ENCODE measurements at regions not wholly inside any gene's neighbourhood (a gene's known extent, or its start where the extent isn't known, plus 50 kb on each side); places are given as distances from the start of the nearest gene placed in this dataset.

DNA sequence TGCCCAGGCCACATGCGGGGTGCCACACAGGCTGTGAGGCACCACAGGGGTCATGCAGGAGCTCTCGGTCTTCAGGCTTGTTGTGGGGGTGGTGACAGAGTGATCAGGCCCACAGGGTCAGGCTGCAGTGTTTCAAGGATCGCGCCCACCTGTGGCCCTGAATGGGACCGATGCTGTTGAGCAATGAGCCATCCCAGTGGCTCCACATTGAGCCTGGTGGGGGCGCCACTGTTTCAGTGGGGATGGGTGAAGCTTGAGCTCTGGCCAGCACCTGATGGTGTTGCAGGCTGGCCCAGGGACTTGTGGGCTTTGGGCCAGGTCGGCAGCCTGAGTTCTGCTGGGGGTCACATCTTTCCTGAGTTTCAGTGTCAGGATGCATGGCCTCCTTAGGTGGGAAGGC, 230.1 kb downstream of the UBE3A start:
- H3K27ac ChIP-seq: no peak overlapping the region
- no peak for DNase-seq
- intact Hi-C loops (cut with DNase I): no loop called here
- H3K36me3 ChIP-seq (replicated peaks in 1 of 2): no peaks in the 10 kb centered on the region
- TF ChIP-seq CTCF (IDR thresholded peaks at IDR 0.05): no peak
- TF ChIP-seq POLR2A (IDR thresholded peaks at IDR 0.05): no peak
- no peaks in the 10 kb centered on the region for H3K9me3 ChIP-seq (replicated peaks in 1 of 3)
- WGBS, 4 donors: 75 to 92% (median 82%) methylated on average over 3 to 7 of the region's 7 CpGs
- H3K27me3 ChIP-seq: no peaks in the 10 kb centered on the region
- H3K4me3 ChIP-seq: no peak overlapping the region
- H3K4me1 ChIP-seq (replicated peaks in 1 of 2): no peaks in the 10 kb centered on the region

- no peak for DNase-seq
- Histone ChIP-seq H3K27ac (no peak overlapping the region), H3K4me3 (no peak overlapping the region), H3K36me3 (replicated peaks in 1 of 2) (no peaks in the 10 kb centered on the region), H3K27me3 (no peaks in the 10 kb centered on the region), H3K4me1 (replicated peaks in 1 of 2) (no peaks in the 10 kb centered on the region), H3K9me3 (replicated peaks in 1 of 3) (no peaks in the 10 kb centered on the region)
- WGBS, 4 donors: 86 to 92% (median 89%) methylated on average over 2 to 5 of the region's 5 CpGs
- TF ChIP-seq POLR2A (IDR thresholded peaks at IDR 0.05) (no peak), CTCF (IDR thresholded peaks at IDR 0.05) (no peak)
- intact Hi-C loops (cut with DNase I): no loop called here
These were observed 218.0 kb downstream of the UBE3A start for GRCh38 chr15:25220834-25221233.

- Histone ChIP-seq H3K27ac (no peak overlapping the region), H3K9me3 (replicated peaks in 1 of 3) (no peaks in the 10 kb centered on the region)
- TF ChIP-seq CTCF (IDR thresholded peaks at IDR 0.05) (no peak), POLR2A (IDR thresholded peaks at IDR 0.05) (no peak)
These were observed 214.4 kb downstream of the UBE3A start for GRCh38 chr15:25224396-25224795.

GRCh38 chr15:25226360-25226759, 212.5 kb downstream of the UBE3A start:
- intact Hi-C loops (cut with DNase I): loop anchor here in 1 of 2 donors (5.0 kb wide), 1 partner anchor 39 kb away; no protein-coding TSS in a partner anchor
- no peak for TF ChIP-seq POLR2A (IDR thresholded peaks at IDR 0.05)
- no peak for TF ChIP-seq CTCF (IDR thresholded peaks at IDR 0.05)
- 80 to 100% (median 90%) methylated on average over 1 to 6 of the region's 6 CpGs for WGBS, 4 donors
- H3K4me1 ChIP-seq (replicated peaks in 1 of 2): no peaks in the 10 kb centered on the region
- no peaks in the 10 kb centered on the region for H3K9me3 ChIP-seq (replicated peaks in 1 of 3)
- no peak for DNase-seq
- H3K27ac ChIP-seq: no peak overlapping the region
- H3K27me3 ChIP-seq: no peaks in the 10 kb centered on the region
- no peaks in the 10 kb centered on the region for H3K36me3 ChIP-seq (replicated peaks in 1 of 2)
- H3K4me3 ChIP-seq: no peak overlapping the region

More at GRCh38 chr15:25224396-25224795, 214.4 kb downstream of the UBE3A start:
- Histone ChIP-seq H3K4me3 (no peak overlapping the region), H3K36me3 (replicated peaks in 1 of 2) (no peaks in the 10 kb centered on the region), H3K4me1 (replicated peaks in 1 of 2) (no peaks in the 10 kb centered on the region), H3K27me3 (no peaks in the 10 kb centered on the region)
- no peak for DNase-seq
- intact Hi-C loops (cut with DNase I): no loop called here
- 73 to 93% (median 87%) methylated on average over 3 to 5 of the region's 5 CpGs for WGBS, 4 donors
